Endothelial cell (in vitro differentiated cells): ENCODE measurements at regions not wholly inside any gene's neighbourhood (a gene's known extent, or its start where the extent isn't known, plus 50 kb on each side); places are given as distances from the start of the nearest gene placed in this dataset.
"Not testable (repeated sequence)": the region's sequence is repeated elsewhere in the genome, so short reads cannot be mapped to it uniquely, and the experiment has no call there.

Experiments used
- DNase-seq: peaks from one replicate; pipeline ENCODE4 v3.0.0; 2021; ENCODE audit warnings: low spot score
- H3K27ac Mint-ChIP-seq: one replicate; pipeline ENCODE4 v1.8.0; 2021; ENCODE audit warnings: mixed read lengths, inconsistent platforms; ENCODE audit not compliant: unreplicated experiment
- H3K27me3 Mint-ChIP-seq: one replicate; pipeline ENCODE4 v1.8.0; 2021; ENCODE audit warnings: mild to moderate bottlenecking, moderate library complexity, mixed read lengths, inconsistent platforms; ENCODE audit not compliant: unreplicated experiment
- H3K36me3 Mint-ChIP-seq: one replicate; pipeline ENCODE4 v1.8.0; 2021; ENCODE audit warnings: mild to moderate bottlenecking, low read depth, mixed read lengths, inconsistent platforms; ENCODE audit not compliant: unreplicated experiment
- H3K4me1 Mint-ChIP-seq: one replicate; pipeline ENCODE4 v1.8.0; 2021; ENCODE audit warnings: mild to moderate bottlenecking, mixed read lengths, inconsistent platforms; ENCODE audit not compliant: unreplicated experiment
- H3K4me3 Mint-ChIP-seq: one replicate; pipeline ENCODE4 v1.8.0; 2021; ENCODE audit warnings: mild to moderate bottlenecking, mixed read lengths, inconsistent platforms; ENCODE audit not compliant: unreplicated experiment
- H3K9me3 Mint-ChIP-seq: one replicate; pipeline ENCODE4 v1.8.0; 2021; ENCODE audit warnings: mixed read lengths, inconsistent platforms; ENCODE audit not compliant: unreplicated experiment

DNA sequence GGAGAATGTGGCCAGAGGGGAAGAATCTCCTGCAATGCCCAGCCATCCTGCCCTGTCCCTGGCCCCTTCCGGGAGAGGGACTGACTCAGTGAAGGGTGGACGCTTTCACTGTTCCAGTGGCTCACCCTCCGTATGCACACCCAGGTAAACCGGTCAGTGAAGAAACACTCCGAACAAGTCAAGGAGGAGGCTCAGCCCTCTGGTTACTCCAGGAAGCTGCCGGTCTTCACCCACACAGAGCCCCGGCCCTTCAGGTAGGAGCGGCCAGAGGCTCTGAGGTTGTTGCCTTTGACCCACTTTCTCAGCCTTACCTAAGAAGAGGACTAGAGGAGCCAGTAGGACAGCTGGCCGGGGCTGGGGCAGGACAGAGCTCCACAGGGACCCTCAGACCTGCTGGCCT is 4419.8 kb upstream of the TPTE start:
- DNase-seq, H3K9me3 Mint-ChIP-seq, H3K27me3 Mint-ChIP-seq, H3K4me3 Mint-ChIP-seq, H3K36me3 Mint-ChIP-seq, H3K4me1 Mint-ChIP-seq, H3K27ac Mint-ChIP-seq: not testable (repeated sequence)

DNA sequence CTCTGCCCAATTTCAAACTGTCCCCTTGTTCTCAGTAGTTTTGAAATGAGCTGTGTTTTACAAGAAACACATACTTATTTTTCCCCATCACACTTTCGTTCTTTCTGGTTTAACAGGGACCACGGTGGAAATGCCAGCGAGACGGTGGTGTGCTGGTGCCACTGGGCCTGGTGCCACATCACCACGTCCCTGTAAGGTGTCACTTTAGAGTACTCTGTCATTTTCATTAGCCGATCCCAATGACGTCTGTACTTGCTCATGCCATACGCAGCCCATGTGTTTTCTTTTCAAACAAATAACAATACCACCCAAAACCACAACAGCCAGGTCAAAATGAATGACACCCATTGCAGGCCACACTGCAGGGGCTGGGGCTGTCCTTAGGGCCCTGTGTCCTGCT is 4416.8 kb upstream of the TPTE start:
- DNase-seq, H3K36me3 Mint-ChIP-seq, H3K27me3 Mint-ChIP-seq, H3K4me3 Mint-ChIP-seq, H3K4me1 Mint-ChIP-seq, H3K27ac Mint-ChIP-seq, H3K9me3 Mint-ChIP-seq: not testable (repeated sequence)

DNA sequence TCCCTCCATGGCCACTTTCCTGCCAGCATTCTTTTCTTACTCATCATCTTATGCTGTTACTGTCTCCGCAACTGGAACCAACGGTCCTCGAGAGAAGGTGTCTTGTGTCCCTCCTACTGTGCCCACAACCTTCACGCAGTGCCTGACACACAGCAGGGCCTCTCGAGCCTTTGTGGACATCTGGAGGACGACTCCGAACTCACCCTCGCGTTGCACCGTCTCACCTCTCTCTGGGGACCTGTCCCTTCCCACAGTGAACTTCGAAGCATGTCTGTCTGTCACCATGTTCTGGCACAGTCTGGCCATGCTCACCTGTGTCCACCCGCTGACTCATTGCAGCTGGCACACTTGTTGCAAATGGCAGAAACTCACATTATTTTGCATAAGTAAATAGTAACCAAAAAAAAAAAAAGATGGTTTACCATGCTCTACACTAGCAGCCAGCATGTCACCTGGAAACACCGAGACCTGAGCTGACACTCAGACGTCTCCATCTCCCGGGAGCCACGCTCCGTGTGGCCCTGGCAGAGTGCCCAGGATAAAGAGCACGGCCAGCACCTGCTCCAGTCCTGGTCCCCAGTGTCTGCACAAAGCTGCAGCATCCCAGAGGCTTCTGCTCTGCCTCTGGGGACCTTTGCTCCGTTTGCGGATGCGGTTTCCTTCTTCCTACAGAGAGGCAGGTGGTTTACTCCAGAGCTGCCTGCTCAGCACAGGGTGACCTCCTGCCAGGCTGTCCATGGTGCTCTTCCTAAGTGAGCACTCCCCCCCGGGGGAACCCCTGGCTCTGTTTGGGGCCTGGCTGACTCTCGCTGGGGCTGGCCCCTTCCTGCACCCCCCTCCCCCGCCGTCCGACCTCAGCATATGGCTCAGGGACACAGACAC is 4414.5 kb upstream of the TPTE start:
- not testable (repeated sequence) for H3K9me3 Mint-ChIP-seq

DNA sequence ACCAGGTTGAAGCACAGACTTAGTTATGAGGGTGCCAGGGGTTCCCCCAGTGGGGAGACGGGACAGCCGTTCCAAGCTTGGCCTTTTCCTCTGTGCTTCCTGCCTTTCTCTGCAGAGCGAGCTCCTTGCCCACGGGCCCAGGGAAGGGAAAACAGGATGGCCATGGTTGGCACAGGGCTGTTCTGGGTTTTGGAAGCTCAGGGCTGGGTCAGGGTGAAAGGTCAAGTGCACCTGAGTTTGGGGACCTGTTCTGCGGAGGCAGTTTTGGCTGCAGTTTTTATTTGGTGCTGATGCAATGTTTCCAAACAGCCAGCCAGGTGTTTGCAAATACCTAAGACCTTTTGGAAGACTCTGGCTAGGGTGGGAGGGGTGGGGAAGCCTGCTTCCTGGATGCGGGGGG is 4412.5 kb upstream of the TPTE start:
- H3K9me3 Mint-ChIP-seq, H3K4me1 Mint-ChIP-seq, H3K27ac Mint-ChIP-seq, DNase-seq, H3K27me3 Mint-ChIP-seq, H3K4me3 Mint-ChIP-seq, H3K36me3 Mint-ChIP-seq: not testable (repeated sequence)

More for the DNA sequence above, 4414.5 kb upstream of the TPTE start:
- not testable (repeated sequence) for H3K4me1 Mint-ChIP-seq, H3K4me3 Mint-ChIP-seq, DNase-seq, H3K36me3 Mint-ChIP-seq, H3K27me3 Mint-ChIP-seq, H3K27ac Mint-ChIP-seq

DNA sequence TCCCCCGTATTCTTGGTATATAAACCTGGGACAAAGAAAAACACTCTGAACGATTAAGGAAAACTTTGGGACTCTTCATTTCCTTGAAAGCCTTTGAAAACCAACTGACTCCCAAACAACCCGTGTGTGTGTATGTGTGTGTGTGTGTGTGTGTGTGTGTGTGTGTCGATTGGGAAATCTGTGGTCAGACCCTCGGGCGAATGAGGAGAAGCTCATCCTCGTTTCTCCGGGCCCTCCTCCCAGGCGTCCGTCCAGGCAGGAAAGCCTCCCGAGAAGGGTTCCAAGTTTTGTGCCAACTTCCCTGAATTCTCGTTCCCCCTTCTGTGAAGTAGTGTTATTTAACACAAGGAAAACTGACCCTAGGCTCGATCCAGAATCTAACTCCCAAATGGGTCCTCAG is 4411.6 kb upstream of the TPTE start:
- H3K9me3 Mint-ChIP-seq, H3K4me3 Mint-ChIP-seq, H3K27me3 Mint-ChIP-seq, DNase-seq, H3K36me3 Mint-ChIP-seq, H3K4me1 Mint-ChIP-seq, H3K27ac Mint-ChIP-seq: not testable (repeated sequence)

DNA sequence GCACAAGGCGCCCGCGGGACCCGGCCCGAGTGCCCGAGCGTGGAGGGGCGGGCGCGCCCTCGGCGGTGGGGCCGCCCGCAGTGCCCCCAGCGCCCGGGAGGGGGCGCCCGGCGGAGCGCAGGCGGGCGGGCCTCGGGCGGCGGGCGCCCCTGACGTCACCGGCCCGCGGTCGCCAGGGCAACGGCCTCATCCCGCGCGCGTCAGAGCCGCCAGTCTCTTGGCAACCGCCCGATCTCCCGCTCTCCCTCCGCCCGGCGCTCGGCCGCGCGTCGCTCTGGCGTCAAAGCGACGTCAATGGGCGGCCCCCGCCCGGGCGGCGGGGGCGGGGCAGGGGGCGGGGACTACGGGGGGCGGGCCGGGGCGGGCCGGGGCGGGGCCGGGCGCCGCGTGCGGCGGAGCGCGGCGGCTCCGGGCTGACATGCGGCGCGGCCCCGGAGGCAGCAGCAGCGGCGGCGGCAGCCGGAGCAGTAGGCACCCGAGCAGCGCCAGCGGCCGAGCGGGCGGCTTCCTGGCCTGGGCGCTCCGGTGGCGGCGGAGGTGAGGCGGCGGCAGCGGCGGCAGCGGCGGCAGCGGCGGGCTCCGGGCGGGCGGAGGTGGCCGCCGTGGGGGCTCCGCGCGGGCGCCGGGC is 4410.6 kb upstream of the TPTE start:
- H3K4me1 Mint-ChIP-seq, H3K36me3 Mint-ChIP-seq, H3K27me3 Mint-ChIP-seq, H3K9me3 Mint-ChIP-seq, H3K4me3 Mint-ChIP-seq, DNase-seq, H3K27ac Mint-ChIP-seq: not testable (repeated sequence)

DNA sequence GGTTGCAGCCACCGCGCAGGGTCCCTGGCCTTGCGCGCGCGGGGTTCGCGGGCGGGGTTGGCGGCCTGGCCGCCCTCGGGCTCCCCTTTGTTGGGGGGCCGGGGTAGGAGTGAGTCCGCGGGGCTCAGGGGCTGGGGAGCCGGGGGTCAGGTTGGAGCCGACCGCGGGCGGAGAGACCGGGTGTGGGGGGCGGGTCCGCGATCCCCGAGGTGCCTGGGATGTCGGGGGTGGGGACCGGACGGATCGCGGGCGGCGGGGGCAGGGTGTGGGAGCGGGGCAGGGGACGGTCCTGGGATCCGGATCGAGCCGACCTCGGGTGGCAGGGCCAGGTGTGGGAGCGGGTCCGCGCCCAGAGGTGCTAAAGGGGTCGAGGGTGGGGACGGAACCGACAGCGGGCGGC is 4410.0 kb upstream of the TPTE start:
- H3K4me3 Mint-ChIP-seq, H3K9me3 Mint-ChIP-seq, H3K27ac Mint-ChIP-seq, H3K36me3 Mint-ChIP-seq, H3K4me1 Mint-ChIP-seq, H3K27me3 Mint-ChIP-seq, DNase-seq: not testable (repeated sequence)

DNA sequence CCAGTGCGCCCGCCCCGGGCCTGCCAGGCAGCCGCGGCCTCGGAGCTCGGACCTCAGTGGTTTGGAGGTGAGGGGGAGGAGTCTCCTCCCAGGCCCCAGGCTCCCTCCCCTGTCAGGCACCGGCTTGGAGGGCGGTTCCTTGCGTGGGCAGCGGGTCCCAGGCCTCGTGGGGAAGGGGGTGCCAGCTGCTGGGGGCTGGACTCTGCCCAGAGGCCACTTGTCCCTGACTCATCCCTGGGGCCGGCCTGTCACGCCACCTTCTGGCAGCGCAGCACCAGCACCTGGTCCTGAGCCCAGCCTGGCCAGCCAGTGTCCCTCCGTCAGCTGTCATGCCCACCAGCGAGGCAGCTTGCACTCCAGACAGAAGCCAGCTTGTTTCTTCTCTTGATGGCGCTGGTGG is 4403.0 kb upstream of the TPTE start:
- not testable (repeated sequence) for H3K27ac Mint-ChIP-seq, H3K9me3 Mint-ChIP-seq, H3K27me3 Mint-ChIP-seq, DNase-seq, H3K36me3 Mint-ChIP-seq, H3K4me3 Mint-ChIP-seq, H3K4me1 Mint-ChIP-seq

DNA sequence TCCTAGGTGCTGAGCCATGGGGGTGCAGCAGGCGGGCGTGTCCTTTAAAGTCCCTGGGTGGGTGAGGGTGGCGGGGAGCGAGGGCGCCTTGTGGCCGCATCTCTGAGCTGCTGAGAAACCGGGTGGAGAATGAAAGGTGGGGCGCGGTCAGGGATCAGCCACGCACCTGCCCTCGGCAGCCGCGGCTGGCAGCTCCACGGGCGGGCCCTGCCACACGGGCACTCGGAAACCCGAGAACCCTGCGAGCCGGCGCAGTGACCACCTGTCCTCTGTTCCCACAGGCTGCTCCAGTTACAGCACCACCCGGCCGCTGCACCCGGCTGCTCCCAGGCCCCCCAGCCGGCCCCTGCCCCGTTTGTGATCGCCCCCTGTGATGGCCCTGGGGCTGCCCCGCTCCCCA is 4400.5 kb upstream of the TPTE start:
- H3K27me3 Mint-ChIP-seq, H3K4me3 Mint-ChIP-seq, H3K9me3 Mint-ChIP-seq, H3K4me1 Mint-ChIP-seq, H3K36me3 Mint-ChIP-seq, DNase-seq, H3K27ac Mint-ChIP-seq: not testable (repeated sequence)

DNA sequence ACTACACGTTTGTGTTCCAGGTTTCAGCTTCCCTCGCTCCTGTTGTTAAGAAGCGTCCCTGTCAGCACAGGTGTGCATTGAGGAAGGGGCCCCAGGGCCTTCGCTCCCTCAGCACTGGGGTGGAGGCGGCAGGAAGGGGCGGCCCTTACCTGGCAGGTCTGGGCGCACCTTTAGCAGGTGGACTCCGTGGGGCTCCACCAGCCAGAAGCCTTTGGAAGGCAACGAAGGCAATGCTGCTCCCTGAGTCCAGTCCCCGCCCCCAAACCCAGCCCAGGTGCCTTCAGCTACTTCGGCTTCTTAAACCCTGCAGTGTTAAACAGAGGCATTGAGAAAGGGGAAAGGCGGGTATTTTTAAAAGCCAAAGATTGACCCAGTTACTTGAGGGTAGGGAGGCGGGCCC is 4398.8 kb upstream of the TPTE start:
- H3K4me3 Mint-ChIP-seq, H3K27ac Mint-ChIP-seq, H3K27me3 Mint-ChIP-seq, H3K36me3 Mint-ChIP-seq, H3K9me3 Mint-ChIP-seq, H3K4me1 Mint-ChIP-seq, DNase-seq: not testable (repeated sequence)

DNA sequence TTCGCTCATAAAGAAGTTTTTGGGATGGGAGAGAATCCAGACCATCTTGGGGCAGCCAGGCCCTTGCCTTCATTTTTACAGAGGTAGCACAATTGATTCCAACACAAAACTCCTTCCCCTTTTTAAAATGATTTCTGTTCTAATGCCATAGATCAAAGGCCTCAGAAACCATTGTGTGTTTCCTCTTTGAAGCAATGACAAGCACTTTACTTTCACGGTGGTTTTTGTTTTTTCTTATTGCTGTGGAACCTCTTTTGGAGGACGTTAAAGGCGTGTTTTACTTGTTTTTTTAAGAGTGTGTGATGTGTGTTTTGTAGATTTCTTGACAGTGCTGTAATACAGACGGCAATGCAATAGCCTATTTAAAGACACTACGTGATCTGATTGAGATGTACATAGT is 4398.2 kb upstream of the TPTE start:
- H3K9me3 Mint-ChIP-seq, H3K27ac Mint-ChIP-seq, DNase-seq, H3K4me3 Mint-ChIP-seq, H3K27me3 Mint-ChIP-seq, H3K36me3 Mint-ChIP-seq, H3K4me1 Mint-ChIP-seq: not testable (repeated sequence)

DNA sequence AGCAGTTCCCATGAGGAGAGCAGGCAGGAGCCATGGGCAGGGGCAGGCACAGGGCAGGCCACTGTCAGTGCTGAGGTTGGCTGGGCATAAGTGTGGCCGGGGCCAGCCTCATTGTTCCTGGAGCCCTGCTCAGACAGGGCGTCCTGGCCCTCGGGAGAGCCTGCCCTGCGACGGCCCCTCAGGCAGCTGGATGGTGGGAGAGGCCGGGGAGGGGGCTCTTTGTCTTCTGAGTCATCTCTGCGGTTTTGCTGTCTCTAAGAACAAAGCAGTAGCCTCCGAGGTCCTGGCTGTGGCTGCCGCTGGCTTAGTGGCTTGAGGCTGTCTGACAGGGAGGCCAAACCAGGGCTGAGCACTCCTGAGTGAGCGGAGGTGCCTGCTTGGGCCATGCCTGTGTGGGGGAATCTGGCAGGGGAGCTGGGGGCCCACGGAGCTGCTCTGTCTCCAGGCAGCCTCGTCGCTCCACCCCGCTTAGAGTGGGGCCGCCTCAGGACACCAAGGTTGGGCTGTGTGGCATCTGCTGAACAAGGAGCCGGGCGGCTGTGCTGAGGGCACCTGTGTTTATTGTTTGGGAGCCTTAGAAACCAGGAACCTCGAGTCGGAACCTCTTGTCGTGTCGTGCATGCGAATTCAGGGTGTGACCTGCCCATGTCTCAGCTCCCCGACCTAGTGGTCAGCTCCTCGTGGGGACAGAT is 4395.7 kb upstream of the TPTE start:
- not testable (repeated sequence) for H3K27me3 Mint-ChIP-seq, H3K4me3 Mint-ChIP-seq, H3K9me3 Mint-ChIP-seq, H3K27ac Mint-ChIP-seq, H3K4me1 Mint-ChIP-seq, H3K36me3 Mint-ChIP-seq
- DNase-seq = peak; percentile 2
